ENCODE measurements at regions not wholly inside any gene's neighbourhood (a gene's known extent, or its start where the extent isn't known, plus 50 kb on each side); places are given as distances from the start of the nearest gene placed in this dataset.

- Mint-ChIP-seq H3K4me3 (no peak overlapping the region), H3K4me1 (no peaks in the 10 kb centered on the region), H3K27me3 (ENCODE audit: low read depth, poor library complexity) (no peaks in the 10 kb centered on the region), H3K9me3 (no peaks in the 10 kb centered on the region), H3K36me3 (ENCODE audit: low read depth) (no peaks in the 10 kb centered on the region), H3K27ac (no peak overlapping the region)
- TF ChIP-seq CTCF (IDR thresholded peaks at IDR 0.05), result no peak
- no peak for DNase-seq
These were observed 706.7 kb upstream of the ADAMTS5 start for GRCh38 chr21:27673581-27673980.

- no peak overlapping the region for H3K27ac Mint-ChIP-seq
- DNase-seq, result no peak
- no peaks in the 10 kb centered on the region for H3K27me3 Mint-ChIP-seq (ENCODE audit: low read depth, poor library complexity)
- H3K36me3 Mint-ChIP-seq (ENCODE audit: low read depth), result no peaks in the 10 kb centered on the region
- H3K4me1 Mint-ChIP-seq, result no peaks in the 10 kb centered on the region
- H3K9me3 Mint-ChIP-seq, result no peaks in the 10 kb centered on the region
- no peak overlapping the region for H3K4me3 Mint-ChIP-seq
- no peak for TF ChIP-seq CTCF (IDR thresholded peaks at IDR 0.05)
These were observed 704.3 kb upstream of the ADAMTS5 start for GRCh38 chr21:27671207-27671606.

- Mint-ChIP-seq H3K27me3 (ENCODE audit: low read depth, poor library complexity) (peaks cover 3% of the 10 kb centered on the region), H3K27ac (no peak overlapping the region), H3K4me3 (no peak overlapping the region), H3K9me3 (peaks cover 5% of the 10 kb centered on the region), H3K4me1 (no peaks in the 10 kb centered on the region), H3K36me3 (ENCODE audit: low read depth) (no peaks in the 10 kb centered on the region)
- no peak for TF ChIP-seq CTCF (IDR thresholded peaks at IDR 0.05)
- no peak for DNase-seq
These were observed 686.6 kb upstream of the ADAMTS5 start for GRCh38 chr21:27653481-27653880.

GRCh38 chr21:27649762-27650161, 682.9 kb upstream of the ADAMTS5 start:
- Mint-ChIP-seq H3K4me3 (no peak overlapping the region), H3K9me3 (peaks cover 5% of the 10 kb centered on the region), H3K27ac (no peak overlapping the region)

GRCh38 chr21:27649323-27649722, 682.4 kb upstream of the ADAMTS5 start:
- H3K27me3 Mint-ChIP-seq (ENCODE audit: low read depth, poor library complexity), result peaks cover 3% of the 10 kb centered on the region
- no peaks in the 10 kb centered on the region for H3K4me1 Mint-ChIP-seq
- no peak overlapping the region for H3K4me3 Mint-ChIP-seq
- H3K36me3 Mint-ChIP-seq (ENCODE audit: low read depth), result no peaks in the 10 kb centered on the region
- no peak overlapping the region for H3K27ac Mint-ChIP-seq
- peaks cover 5% of the 10 kb centered on the region for H3K9me3 Mint-ChIP-seq
- no peak for TF ChIP-seq CTCF (IDR thresholded peaks at IDR 0.05)
- no peak for DNase-seq

More at GRCh38 chr21:27649762-27650161, 682.9 kb upstream of the ADAMTS5 start:
- no peaks in the 10 kb centered on the region for H3K36me3 Mint-ChIP-seq (ENCODE audit: low read depth)
- DNase-seq, result no peak
- no peak for TF ChIP-seq CTCF (IDR thresholded peaks at IDR 0.05)
- H3K27me3 Mint-ChIP-seq (ENCODE audit: low read depth, poor library complexity), result peaks cover 3% of the 10 kb centered on the region
- no peaks in the 10 kb centered on the region for H3K4me1 Mint-ChIP-seq

GRCh38 chr21:27648560-27648959, 681.7 kb upstream of the ADAMTS5 start:
- Mint-ChIP-seq H3K27me3 (ENCODE audit: low read depth, poor library complexity) (peaks cover 2% of the 10 kb centered on the region), H3K36me3 (ENCODE audit: low read depth) (no peaks in the 10 kb centered on the region), H3K4me1 (no peaks in the 10 kb centered on the region), H3K9me3 (peaks cover 5% of the 10 kb centered on the region), H3K27ac (no peak overlapping the region), H3K4me3 (no peak overlapping the region)
- TF ChIP-seq CTCF (IDR thresholded peaks at IDR 0.05), result no peak
- no peak for DNase-seq

Data from nephron progenitor cell (in vitro differentiated cells).